ENCODE measurements at regions not wholly inside any gene's neighbourhood (a gene's known extent, or its start where the extent isn't known, plus 50 kb on each side); places are given as distances from the start of the nearest gene placed in this dataset.

DNA sequence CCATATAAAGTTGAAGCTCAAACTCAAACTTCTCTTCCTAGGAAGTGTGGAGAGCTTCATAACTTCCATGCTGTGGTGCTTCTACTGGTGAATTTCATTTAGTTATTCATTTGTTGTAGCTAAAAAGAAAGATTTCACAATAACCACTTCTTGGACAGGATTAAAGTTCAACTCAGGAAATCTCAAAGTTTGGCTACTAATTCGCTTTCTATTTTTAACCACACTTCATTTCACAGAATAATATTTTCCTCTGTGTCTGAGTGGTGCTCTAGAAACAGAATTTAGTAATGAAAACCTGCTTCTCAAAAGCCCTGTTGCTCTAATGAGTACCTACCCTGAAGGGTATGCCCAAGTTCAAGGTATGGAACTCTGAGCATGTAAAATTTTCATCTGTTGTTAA, 73.9 kb downstream of the ACTBL2 start (continued):
- no peak for TF ChIP-seq ZNF10 (tag by site-specific recombination; IDR thresholded peaks at IDR 0.05)
- TF ChIP-seq, protein P1, sequence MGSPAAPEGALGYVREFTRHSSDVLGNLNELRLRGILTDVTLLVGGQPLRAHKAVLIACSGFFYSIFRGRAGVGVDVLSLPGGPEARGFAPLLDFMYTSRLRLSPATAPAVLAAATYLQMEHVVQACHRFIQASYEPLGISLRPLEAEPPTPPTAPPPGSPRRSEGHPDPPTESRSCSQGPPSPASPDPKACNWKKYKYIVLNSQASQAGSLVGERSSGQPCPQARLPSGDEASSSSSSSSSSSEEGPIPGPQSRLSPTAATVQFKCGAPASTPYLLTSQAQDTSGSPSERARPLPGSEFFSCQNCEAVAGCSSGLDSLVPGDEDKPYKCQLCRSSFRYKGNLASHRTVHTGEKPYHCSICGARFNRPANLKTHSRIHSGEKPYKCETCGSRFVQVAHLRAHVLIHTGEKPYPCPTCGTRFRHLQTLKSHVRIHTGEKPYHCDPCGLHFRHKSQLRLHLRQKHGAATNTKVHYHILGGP (tag by site-specific recombination; IDR thresholded peaks at IDR 0.05), result no peak
- no peak for TF ChIP-seq ZNF121 (tag by site-specific recombination; IDR thresholded peaks at IDR 0.05)
- no peak for TF ChIP-seq ZNF311 (tag by site-specific recombination; IDR thresholded peaks at IDR 0.05; ENCODE audit: borderline replicate concordance)
- no peak for TF ChIP-seq ZNF138 (tag by site-specific recombination; IDR thresholded peaks at IDR 0.05; ENCODE audit: borderline replicate concordance)
- TF ChIP-seq HOXA7 (CRISPR knock-in tag; IDR thresholded peaks at IDR 0.05; ENCODE audit: borderline replicate concordance), result no peak
- TF ChIP-seq ZNF529 (tag by site-specific recombination; IDR thresholded peaks at IDR 0.05; ENCODE audit: insufficient replicate concordance), result no peak

DNA sequence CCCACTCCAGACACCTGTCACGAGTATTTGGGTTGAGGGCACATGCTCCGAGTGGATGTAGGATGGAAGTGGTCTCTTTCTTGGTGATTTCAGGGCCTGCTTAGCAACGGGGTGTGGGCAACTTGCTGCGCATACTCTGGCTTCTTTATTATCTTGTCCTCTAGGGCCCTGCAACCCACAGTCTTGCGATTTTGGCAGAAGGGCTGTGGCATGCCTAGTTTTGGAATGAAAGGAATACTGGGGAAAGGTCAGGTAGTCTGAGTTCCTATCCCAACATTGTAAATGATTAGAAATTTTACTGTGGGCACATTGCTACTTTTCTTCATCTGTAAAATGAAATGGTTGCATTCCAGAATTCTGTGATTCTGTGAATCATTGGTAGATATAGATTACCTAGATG, 74.3 kb downstream of the ACTBL2 start:
- Histone ChIP-seq H3K4me3 (ENCODE audit: low read depth, low read length) (no peak overlapping the region), H3K4me1 (ENCODE audit: control insufficient read depth, insufficient read depth, low read length) (no peaks in the 10 kb centered on the region; the same call in 1 of the 2 replicates), H3K9me3 (ENCODE audit: control insufficient read depth, insufficient read depth, low read depth, low read length) (no peaks in the 10 kb centered on the region), H3K36me3 (ENCODE audit: control insufficient read depth in 2 of 2, insufficient read depth in 1 of 2, low read length in 2 of 2) (no peaks in the 10 kb centered on the region), H3K27ac (ENCODE audit: extremely low read depth, low read depth, low read length) (no peak overlapping the region)
- CTCF ChIA-PET, result interaction anchor here (0.7 kb wide), 1 partner anchor 70 kb away, joined by 3 read pairs; no protein-coding TSS in a partner anchor
- TF ChIP-seq GFI1B (tag by site-specific recombination; IDR thresholded peaks at IDR 0.05) (no peak), ZNF585B (tag by site-specific recombination; IDR thresholded peaks at IDR 0.05) (no peak), OSR2 (tag by site-specific recombination; IDR thresholded peaks at IDR 0.05) (no peak)
- POLR2A ChIA-PET, result interaction anchor here (0.6 kb wide), 1 partner anchor 49 kb away, joined by 11 read pairs; no protein-coding TSS in a partner anchor

DNA sequence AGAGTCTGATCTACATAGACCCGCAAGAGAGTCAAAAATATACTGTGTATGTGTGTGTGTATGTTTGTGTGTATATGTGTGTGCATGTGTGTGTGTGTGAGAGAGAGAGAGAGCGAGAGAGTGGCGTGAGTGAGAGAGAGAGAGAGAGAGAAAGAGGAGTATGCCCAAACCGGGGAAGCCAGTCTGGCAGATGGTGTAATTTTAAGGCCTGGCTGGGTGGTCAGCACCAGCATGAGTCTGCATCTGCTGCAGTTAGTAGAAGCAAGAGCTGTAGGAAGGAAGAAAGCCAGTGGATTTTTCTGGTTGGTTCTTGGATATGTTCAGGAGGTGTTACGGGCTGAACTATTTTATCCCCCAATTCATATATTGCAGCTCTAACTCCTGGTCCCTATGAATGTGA, 75.2 kb downstream of the ACTBL2 start:
- Histone ChIP-seq H3K36me3 (ENCODE audit: control insufficient read depth in 2 of 2, insufficient read depth in 1 of 2, low read length in 2 of 2) (no peaks in the 10 kb centered on the region), H3K4me1 (ENCODE audit: control insufficient read depth, insufficient read depth, low read length) (no peaks in the 10 kb centered on the region; the same call in 1 of the 2 replicates), H3K9me3 (ENCODE audit: control insufficient read depth, insufficient read depth, low read depth, low read length) (no peaks in the 10 kb centered on the region), H3K27ac (ENCODE audit: extremely low read depth, low read depth, low read length) (no peak overlapping the region), H3K4me3 (ENCODE audit: low read depth, low read length) (no peak overlapping the region)
- CTCF ChIA-PET, result interaction anchor here (0.5 kb wide), 1 partner anchor 11 kb away, joined by 6 read pairs; no protein-coding TSS in a partner anchor
- POLR2A ChIA-PET, result no interaction called here
- TF ChIP-seq, protein P2, sequence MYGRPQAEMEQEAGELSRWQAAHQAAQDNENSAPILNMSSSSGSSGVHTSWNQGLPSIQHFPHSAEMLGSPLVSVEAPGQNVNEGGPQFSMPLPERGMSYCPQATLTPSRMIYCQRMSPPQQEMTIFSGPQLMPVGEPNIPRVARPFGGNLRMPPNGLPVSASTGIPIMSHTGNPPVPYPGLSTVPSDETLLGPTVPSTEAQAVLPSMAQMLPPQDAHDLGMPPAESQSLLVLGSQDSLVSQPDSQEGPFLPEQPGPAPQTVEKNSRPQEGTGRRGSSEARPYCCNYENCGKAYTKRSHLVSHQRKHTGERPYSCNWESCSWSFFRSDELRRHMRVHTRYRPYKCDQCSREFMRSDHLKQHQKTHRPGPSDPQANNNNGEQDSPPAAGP (tag by site-specific recombination; IDR thresholded peaks at IDR 0.05), result no peak
- TF ChIP-seq, protein P3, sequence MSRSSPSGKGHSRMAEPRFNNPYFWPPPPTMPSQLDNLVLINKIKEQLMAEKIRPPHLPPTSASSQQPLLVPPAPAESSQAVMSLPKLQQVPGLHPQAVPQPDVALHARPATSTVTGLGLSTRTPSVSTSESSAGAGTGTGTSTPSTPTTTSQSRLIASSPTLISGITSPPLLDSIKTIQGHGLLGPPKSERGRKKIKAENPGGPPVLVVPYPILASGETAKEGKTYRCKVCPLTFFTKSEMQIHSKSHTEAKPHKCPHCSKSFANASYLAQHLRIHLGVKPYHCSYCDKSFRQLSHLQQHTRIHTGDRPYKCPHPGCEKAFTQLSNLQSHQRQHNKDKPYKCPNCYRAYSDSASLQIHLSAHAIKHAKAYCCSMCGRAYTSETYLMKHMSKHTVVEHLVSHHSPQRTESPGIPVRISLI (tag by site-specific recombination; IDR thresholded peaks at IDR 0.05), result no peak
- TF ChIP-seq, protein P4, sequence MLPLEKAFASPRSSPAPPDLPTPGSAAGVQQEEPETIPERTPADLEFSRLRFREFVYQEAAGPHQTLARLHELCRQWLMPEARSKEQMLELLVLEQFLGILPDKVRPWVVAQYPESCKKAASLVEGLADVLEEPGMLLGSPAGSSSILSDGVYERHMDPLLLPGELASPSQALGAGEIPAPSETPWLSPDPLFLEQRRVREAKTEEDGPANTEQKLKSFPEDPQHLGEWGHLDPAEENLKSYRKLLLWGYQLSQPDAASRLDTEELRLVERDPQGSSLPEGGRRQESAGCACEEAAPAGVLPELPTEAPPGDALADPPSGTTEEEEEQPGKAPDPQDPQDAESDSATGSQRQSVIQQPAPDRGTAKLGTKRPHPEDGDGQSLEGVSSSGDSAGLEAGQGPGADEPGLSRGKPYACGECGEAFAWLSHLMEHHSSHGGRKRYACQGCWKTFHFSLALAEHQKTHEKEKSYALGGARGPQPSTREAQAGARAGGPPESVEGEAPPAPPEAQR (tag by site-specific recombination; IDR thresholded peaks at IDR 0.05), result no peak
- TF ChIP-seq ZNF600 (tag by site-specific recombination; IDR thresholded peaks at IDR 0.05) (no peak), ZNF747 (tag by site-specific recombination; IDR thresholded peaks at IDR 0.05) (no peak), ZNF423 (tag by site-specific recombination; IDR thresholded peaks at IDR 0.05) (no peak), KLF10 (tag by site-specific recombination; IDR thresholded peaks at IDR 0.05) (no peak), ZNF544 (tag by site-specific recombination; IDR thresholded peaks at IDR 0.05) (no peak), IKZF3 (tag by site-specific recombination; IDR thresholded peaks at IDR 0.05) (no peak), ZNF585B (tag by site-specific recombination; IDR thresholded peaks at IDR 0.05) (no peak), ZNF248 (tag by site-specific recombination; IDR thresholded peaks at IDR 0.05) (no peak)
- TF ChIP-seq, protein P5, sequence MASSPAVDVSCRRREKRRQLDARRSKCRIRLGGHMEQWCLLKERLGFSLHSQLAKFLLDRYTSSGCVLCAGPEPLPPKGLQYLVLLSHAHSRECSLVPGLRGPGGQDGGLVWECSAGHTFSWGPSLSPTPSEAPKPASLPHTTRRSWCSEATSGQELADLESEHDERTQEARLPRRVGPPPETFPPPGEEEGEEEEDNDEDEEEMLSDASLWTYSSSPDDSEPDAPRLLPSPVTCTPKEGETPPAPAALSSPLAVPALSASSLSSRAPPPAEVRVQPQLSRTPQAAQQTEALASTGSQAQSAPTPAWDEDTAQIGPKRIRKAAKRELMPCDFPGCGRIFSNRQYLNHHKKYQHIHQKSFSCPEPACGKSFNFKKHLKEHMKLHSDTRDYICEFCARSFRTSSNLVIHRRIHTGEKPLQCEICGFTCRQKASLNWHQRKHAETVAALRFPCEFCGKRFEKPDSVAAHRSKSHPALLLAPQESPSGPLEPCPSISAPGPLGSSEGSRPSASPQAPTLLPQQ (tag by site-specific recombination; IDR thresholded peaks at IDR 0.05), result no peak
- TF ChIP-seq, protein P6, sequence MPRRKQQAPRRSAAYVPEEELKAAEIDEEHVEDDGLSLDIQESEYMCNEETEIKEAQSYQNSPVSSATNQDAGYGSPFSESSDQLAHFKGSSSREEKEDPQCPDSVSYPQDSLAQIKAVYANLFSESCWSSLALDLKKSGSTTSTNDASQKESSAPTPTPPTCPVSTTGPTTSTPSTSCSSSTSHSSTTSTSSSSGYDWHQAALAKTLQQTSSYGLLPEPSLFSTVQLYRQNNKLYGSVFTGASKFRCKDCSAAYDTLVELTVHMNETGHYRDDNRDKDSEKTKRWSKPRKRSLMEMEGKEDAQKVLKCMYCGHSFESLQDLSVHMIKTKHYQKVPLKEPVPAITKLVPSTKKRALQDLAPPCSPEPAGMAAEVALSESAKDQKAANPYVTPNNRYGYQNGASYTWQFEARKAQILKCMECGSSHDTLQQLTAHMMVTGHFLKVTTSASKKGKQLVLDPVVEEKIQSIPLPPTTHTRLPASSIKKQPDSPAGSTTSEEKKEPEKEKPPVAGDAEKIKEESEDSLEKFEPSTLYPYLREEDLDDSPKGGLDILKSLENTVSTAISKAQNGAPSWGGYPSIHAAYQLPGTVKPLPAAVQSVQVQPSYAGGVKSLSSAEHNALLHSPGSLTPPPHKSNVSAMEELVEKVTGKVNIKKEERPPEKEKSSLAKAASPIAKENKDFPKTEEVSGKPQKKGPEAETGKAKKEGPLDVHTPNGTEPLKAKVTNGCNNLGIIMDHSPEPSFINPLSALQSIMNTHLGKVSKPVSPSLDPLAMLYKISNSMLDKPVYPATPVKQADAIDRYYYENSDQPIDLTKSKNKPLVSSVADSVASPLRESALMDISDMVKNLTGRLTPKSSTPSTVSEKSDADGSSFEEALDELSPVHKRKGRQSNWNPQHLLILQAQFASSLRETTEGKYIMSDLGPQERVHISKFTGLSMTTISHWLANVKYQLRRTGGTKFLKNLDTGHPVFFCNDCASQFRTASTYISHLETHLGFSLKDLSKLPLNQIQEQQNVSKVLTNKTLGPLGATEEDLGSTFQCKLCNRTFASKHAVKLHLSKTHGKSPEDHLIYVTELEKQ (tag by site-specific recombination; IDR thresholded peaks at IDR 0.05; ENCODE audit: borderline replicate concordance), result no peak
- TF ChIP-seq, protein P7, sequence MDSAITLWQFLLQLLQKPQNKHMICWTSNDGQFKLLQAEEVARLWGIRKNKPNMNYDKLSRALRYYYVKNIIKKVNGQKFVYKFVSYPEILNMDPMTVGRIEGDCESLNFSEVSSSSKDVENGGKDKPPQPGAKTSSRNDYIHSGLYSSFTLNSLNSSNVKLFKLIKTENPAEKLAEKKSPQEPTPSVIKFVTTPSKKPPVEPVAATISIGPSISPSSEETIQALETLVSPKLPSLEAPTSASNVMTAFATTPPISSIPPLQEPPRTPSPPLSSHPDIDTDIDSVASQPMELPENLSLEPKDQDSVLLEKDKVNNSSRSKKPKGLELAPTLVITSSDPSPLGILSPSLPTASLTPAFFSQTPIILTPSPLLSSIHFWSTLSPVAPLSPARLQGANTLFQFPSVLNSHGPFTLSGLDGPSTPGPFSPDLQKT (IDR thresholded peaks at IDR 0.05; ENCODE audit: borderline replicate concordance, low read depth, low read length), result no peak
